ENCODE measurements at regions not wholly inside any gene's neighbourhood (a gene's known extent, or its start where the extent isn't known, plus 50 kb on each side); places are given as distances from the start of the nearest gene placed in this dataset.

GRCh38 chr4:185895866-185896265 is 83.9 kb upstream of the SORBS2 start (continued):
- TF ChIP-seq ZFHX2 (tag by site-specific recombination; conservative IDR thresholded peaks at IDR 0.05) (no peak), ZNF513 (tag by site-specific recombination; IDR thresholded peaks at IDR 0.05) (no peak), SP2 (tag by site-specific recombination; IDR thresholded peaks at IDR 0.05) (no peak), ZNF169 (tag by site-specific recombination; IDR thresholded peaks at IDR 0.05) (no peak), ZSCAN30 (tag by site-specific recombination; IDR thresholded peaks at IDR 0.05) (no peak), ZNF423 (tag by site-specific recombination; IDR thresholded peaks at IDR 0.05) (no peak)
- TF ChIP-seq, protein P1, sequence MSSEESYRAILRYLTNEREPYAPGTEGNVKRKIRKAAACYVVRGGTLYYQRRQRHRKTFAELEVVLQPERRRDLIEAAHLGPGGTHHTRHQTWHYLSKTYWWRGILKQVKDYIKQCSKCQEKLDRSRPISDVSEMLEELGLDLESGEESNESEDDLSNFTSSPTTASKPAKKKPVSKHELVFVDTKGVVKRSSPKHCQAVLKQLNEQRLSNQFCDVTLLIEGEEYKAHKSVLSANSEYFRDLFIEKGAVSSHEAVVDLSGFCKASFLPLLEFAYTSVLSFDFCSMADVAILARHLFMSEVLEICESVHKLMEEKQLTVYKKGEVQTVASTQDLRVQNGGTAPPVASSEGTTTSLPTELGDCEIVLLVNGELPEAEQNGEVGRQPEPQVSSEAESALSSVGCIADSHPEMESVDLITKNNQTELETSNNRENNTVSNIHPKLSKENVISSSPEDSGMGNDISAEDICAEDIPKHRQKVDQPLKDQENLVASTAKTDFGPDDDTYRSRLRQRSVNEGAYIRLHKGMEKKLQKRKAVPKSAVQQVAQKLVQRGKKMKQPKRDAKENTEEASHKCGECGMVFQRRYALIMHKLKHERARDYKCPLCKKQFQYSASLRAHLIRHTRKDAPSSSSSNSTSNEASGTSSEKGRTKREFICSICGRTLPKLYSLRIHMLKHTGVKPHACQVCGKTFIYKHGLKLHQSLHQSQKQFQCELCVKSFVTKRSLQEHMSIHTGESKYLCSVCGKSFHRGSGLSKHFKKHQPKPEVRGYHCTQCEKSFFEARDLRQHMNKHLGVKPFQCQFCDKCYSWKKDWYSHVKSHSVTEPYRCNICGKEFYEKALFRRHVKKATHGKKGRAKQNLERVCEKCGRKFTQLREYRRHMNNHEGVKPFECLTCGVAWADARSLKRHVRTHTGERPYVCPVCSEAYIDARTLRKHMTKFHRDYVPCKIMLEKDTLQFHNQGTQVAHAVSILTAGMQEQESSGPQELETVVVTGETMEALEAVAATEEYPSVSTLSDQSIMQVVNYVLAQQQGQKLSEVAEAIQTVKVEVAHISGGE (tag by site-specific recombination; conservative IDR thresholded peaks at IDR 0.05; ENCODE audit: low read depth) = no peak
- TF ChIP-seq, protein P2, sequence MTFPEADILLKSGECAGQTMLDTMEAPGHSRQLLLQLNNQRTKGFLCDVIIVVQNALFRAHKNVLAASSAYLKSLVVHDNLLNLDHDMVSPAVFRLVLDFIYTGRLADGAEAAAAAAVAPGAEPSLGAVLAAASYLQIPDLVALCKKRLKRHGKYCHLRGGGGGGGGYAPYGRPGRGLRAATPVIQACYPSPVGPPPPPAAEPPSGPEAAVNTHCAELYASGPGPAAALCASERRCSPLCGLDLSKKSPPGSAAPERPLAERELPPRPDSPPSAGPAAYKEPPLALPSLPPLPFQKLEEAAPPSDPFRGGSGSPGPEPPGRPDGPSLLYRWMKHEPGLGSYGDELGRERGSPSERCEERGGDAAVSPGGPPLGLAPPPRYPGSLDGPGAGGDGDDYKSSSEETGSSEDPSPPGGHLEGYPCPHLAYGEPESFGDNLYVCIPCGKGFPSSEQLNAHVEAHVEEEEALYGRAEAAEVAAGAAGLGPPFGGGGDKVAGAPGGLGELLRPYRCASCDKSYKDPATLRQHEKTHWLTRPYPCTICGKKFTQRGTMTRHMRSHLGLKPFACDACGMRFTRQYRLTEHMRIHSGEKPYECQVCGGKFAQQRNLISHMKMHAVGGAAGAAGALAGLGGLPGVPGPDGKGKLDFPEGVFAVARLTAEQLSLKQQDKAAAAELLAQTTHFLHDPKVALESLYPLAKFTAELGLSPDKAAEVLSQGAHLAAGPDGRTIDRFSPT (tag by site-specific recombination; IDR thresholded peaks at IDR 0.05) = no peak

GRCh38 chr4:185896817-185897488 is 85.0 kb upstream of the SORBS2 start:
- no peaks in the 10 kb centered on the region for H3K9me3 ChIP-seq (ENCODE audit: control insufficient read depth, insufficient read depth, low read depth, low read length)
- POLR2A ChIA-PET = interaction anchor here (0.7 kb wide), 1 partner anchor 258 kb away, joined by 6 read pairs; no protein-coding TSS in a partner anchor
- TF ChIP-seq ZNF830 (tag by site-specific recombination; IDR thresholded peaks at IDR 0.05; ENCODE audit: low read depth) (no peak), ZBTB26 (tag by site-specific recombination; optimal IDR thresholded peaks at IDR 0.05) (no peak), ZNF792 (tag by site-specific recombination; IDR thresholded peaks at IDR 0.05) (no peak), RBAK (tag by site-specific recombination; IDR thresholded peaks at IDR 0.05) (no peak), ZNF132 (tag by site-specific recombination; IDR thresholded peaks at IDR 0.05; ENCODE audit: borderline replicate concordance) (no peak), ZSCAN30 (tag by site-specific recombination; IDR thresholded peaks at IDR 0.05) (no peak)
- TF ChIP-seq, protein P3, sequence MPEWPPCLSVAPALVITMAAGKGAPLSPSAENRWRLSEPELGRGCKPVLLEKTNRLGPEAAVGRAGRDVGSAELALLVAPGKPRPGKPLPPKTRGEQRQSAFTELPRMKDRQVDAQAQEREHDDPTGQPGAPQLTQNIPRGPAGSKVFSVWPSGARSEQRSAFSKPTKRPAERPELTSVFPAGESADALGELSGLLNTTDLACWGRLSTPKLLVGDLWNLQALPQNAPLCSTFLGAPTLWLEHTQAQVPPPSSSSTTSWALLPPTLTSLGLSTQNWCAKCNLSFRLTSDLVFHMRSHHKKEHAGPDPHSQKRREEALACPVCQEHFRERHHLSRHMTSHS (tag by site-specific recombination; IDR thresholded peaks at IDR 0.05) = no peak
- CTCF ChIA-PET = no interaction called here
- H3K4me1 ChIP-seq (ENCODE audit: control insufficient read depth, insufficient read depth, low read length) = no peaks in the 10 kb centered on the region
- H3K4me3 ChIP-seq (ENCODE audit: low read depth, low read length) = no peak overlapping the region
- no peaks in the 10 kb centered on the region for H3K36me3 ChIP-seq (ENCODE audit: control insufficient read depth in 2 of 2, insufficient read depth in 1 of 2, low read length in 2 of 2)
- H3K27ac ChIP-seq (ENCODE audit: extremely low read depth, low read depth, low read length) = no peak overlapping the region
